A549 (cell line): ENCODE measurements at regions not wholly inside any gene's neighbourhood (a gene's known extent, or its start where the extent isn't known, plus 50 kb on each side); places are given as distances from the start of the nearest gene placed in this dataset.

Experiments used
- ATAC-seq, 2 experiments: fragments of 200-7000 bp in 1 of 2; fragments of >200 bp in 1 of 2; cut with Nextera tagmentation in 1 of 2; cut with Tn5 transposase in 1 of 2; 3 replicates each; pipeline versions ENCODE4 v1.8.0 to v1.9.1; 2018 to 2020; ENCODE audit warnings: mild to moderate bottlenecking in 1 of 2, moderate library complexity in 1 of 2
- CTCF ChIA-PET: fragments of 300-600 bp; sonication (Branson Sonifier 250); formaldehyde crosslinking; extraction: SDS; loops from one replicate; lab custom pipeline; 2021; ENCODE audit warnings: antibody characterized with exemption, inconsistent platforms; lab: Yijun Ruan, JAX
- POLR2A ChIA-PET: fragments of 350-600 bp; formaldehyde crosslinking; extraction: SDS; loops from one replicate; lab custom pipeline; 2021; ENCODE audit warnings: antibody characterized with exemption, inconsistent platforms; lab: Yijun Ruan, JAX
- DNase-seq, 2 experiments: peaks; one replicate each; pipeline versions ENCODE4 v3.0.0 to v3.0.0-alpha.2; 2011 to 2016; ENCODE audit warnings: low read depth in 1 of 2, low spot score in 1 of 2
- FAIRE-seq: peaks from 2 replicates; lab custom pipeline; 2011; peaks lifted over from hg19 to GRCh38; lab: Jason Lieb, UNC
- H3K27ac ChIP-seq, 2 experiments: fragments of >200 bp; sonication (Bioruptor Twin); formaldehyde crosslinking; 3 replicates each; pipeline ENCODE4 v1.5.1; 2016 to 2017
- H3K4me1 ChIP-seq: fragments of >200 bp; sonication (Bioruptor Twin); formaldehyde crosslinking; 3 replicates; pipeline ENCODE4 v1.6.1; 2016
- H3K4me2 ChIP-seq: fragments of >200 bp; sonication (Bioruptor Twin); formaldehyde crosslinking; 3 replicates; pipeline ENCODE4 v1.6.1; 2016
- H3K4me3 ChIP-seq: fragments of >200 bp; sonication (Bioruptor Twin); formaldehyde crosslinking; 3 replicates; pipeline ENCODE4 v1.5.1; 2016
- H3K9me3 ChIP-seq: fragments of >200 bp; sonication (Bioruptor Twin); formaldehyde crosslinking; 3 replicates; pipeline ENCODE4 v1.6.1; 2016
- BCL3 ChIP-seq: fragments of >200 bp; sonication (Bioruptor Twin); formaldehyde crosslinking; IDR thresholded peaks from 3 replicates; pipeline ENCODE4 v1.6.1; 2016
- BHLHE40 ChIP-seq: IDR thresholded peaks from 2 replicates; pipeline ENCODE4 v1.6.1; 2012; ENCODE audit warnings: low read depth, low read length, inconsistent platforms
- CBX2 ChIP-seq: fragments of 200-600 bp; sonication (generic); IDR thresholded peaks from 2 replicates; pipeline ENCODE4 v1.6.1; 2016; ENCODE audit warnings: low read depth, mild to moderate bottlenecking, borderline replicate concordance
- CBX8 ChIP-seq: fragments of 200-600 bp; sonication (generic); IDR thresholded peaks from 2 replicates; pipeline ENCODE4 v1.6.1; 2016
- CEBPB ChIP-seq, 2 experiments: fragments of >200 bp in 1 of 2; sonication (Bioruptor Twin) in 1 of 2; formaldehyde crosslinking in 1 of 2; IDR thresholded peaks; 2 replicates each; pipeline ENCODE4 v1.6.1; 2012 to 2016
- CHD2 ChIP-seq: fragments of 150-350 bp; IDR thresholded peaks from 2 replicates; pipeline ENCODE4 v1.6.1; 2014; ENCODE audit warnings: low read length; ENCODE audit not compliant: partially characterized antibody
- EHF ChIP-seq: fragments of 250-450 bp; sonication (Bioruptor Pico); IDR thresholded peaks from 2 replicates; pipeline ENCODE4 v1.5.0; 2020; ENCODE audit warnings: mild to moderate bottlenecking
- ELK1 ChIP-seq: fragments of 150-350 bp; IDR thresholded peaks from 2 replicates; pipeline ENCODE4 v1.6.1; 2014; ENCODE audit warnings: low read depth, mild to moderate bottlenecking, low read length
- FOSB ChIP-seq: fragments of 250-450 bp; sonication (Bioruptor Pico); IDR thresholded peaks from 2 replicates; pipeline ENCODE4 v1.5.0; 2020; ENCODE audit warnings: mild to moderate bottlenecking, moderate library complexity
- FOSL2 ChIP-seq, 2 experiments: fragments of 450-650 bp in 1 of 2; fragments of >200 bp in 1 of 2; sonication (Bioruptor Twin) in 1 of 2; formaldehyde crosslinking; IDR thresholded peaks; 2 replicates each; pipeline versions ENCODE4 v1.5.0 to v1.6.1; 2016 to 2020; ENCODE audit warnings: mild to moderate bottlenecking in 1 of 2, moderate library complexity in 1 of 2
- GATA3 ChIP-seq: IDR thresholded peaks from 2 replicates; pipeline ENCODE4 v1.6.1; 2012; ENCODE audit warnings: borderline replicate concordance
- HDAC2 ChIP-seq: fragments of 200-600 bp; sonication (generic); IDR thresholded peaks from 2 replicates; pipeline ENCODE4 v1.6.1; 2016
- HOXA7 ChIP-seq: fragments of 250-450 bp; sonication (Bioruptor Pico); IDR thresholded peaks from 2 replicates; pipeline ENCODE4 v1.5.0; 2020; ENCODE audit warnings: mild to moderate bottlenecking, moderate library complexity
- JUNB ChIP-seq: fragments of >200 bp; sonication (Bioruptor Twin); formaldehyde crosslinking; IDR thresholded peaks from 2 replicates; pipeline ENCODE4 v1.6.1; 2016
- KDM1A ChIP-seq: fragments of 200-600 bp; sonication (generic); IDR thresholded peaks from 2 replicates; pipeline ENCODE4 v1.6.1; 2016; ENCODE audit warnings: low read depth, mild to moderate bottlenecking
- MAZ ChIP-seq: fragments of 150-350 bp; IDR thresholded peaks from 2 replicates; pipeline ENCODE4 v1.6.1; 2014; ENCODE audit warnings: antibody characterized with exemption, low read depth, low read length, borderline replicate concordance
- NFE2L2 ChIP-seq: fragments of 150-350 bp; conservative IDR thresholded peaks from 2 replicates; pipeline ENCODE4 v1.6.1; 2014; ENCODE audit warnings: low read length
- NR3C1 ChIP-seq: fragments of >200 bp; sonication (Bioruptor Twin); formaldehyde crosslinking; IDR thresholded peaks from 3 replicates; pipeline ENCODE4 v1.6.1; 2017
- PBX3 ChIP-seq: IDR thresholded peaks from 2 replicates; pipeline ENCODE4 v1.6.1; 2012
- RARB ChIP-seq: fragments of 250-450 bp; sonication (Bioruptor Pico); IDR thresholded peaks from 2 replicates; pipeline ENCODE4 v1.8.0; 2021; ENCODE audit warnings: mild to moderate bottlenecking, moderate library complexity
- RCOR1 ChIP-seq: fragments of 150-350 bp; IDR thresholded peaks from 2 replicates; pipeline ENCODE4 v1.6.1; 2014; ENCODE audit warnings: antibody characterized with exemption, low read length, low read depth
- RNF2 ChIP-seq: fragments of 200-600 bp; sonication (generic); IDR thresholded peaks from 2 replicates; pipeline ENCODE4 v1.6.1; 2016; ENCODE audit warnings: low read depth, mild to moderate bottlenecking, antibody characterized with exemption, moderate library complexity, borderline replicate concordance
- TFCP2L1 ChIP-seq: fragments of 250-450 bp; sonication (Bioruptor Pico); IDR thresholded peaks from 2 replicates; pipeline ENCODE4 v1.5.0; 2021; ENCODE audit warnings: mild to moderate bottlenecking
- USF2 ChIP-seq: fragments of 450-650 bp; IDR thresholded peaks from 2 replicates; pipeline ENCODE4 v1.6.1; 2014; ENCODE audit warnings: antibody characterized with exemption
- ZC3H11A ChIP-seq: fragments of 450-650 bp; IDR thresholded peaks from 2 replicates; pipeline ENCODE4 v1.6.1; 2014; ENCODE audit warnings: antibody characterized with exemption, mild to moderate bottlenecking
- WGBS: methylation state at CpG from one replicate; pipeline ENCODE4 v1.1.6; 2017; ENCODE audit errors: missing lambda C conversion rate; 5-methylcytosine and 5-hydroxymethylcytosine counted together

- TF ChIP-seq RNF2 (no peak), HDAC2 (no peak), ELK1 (no peak), BHLHE40 (no peak), BCL3 (no peak), CBX2 (no peak), RCOR1 (no peak), FOSB (CRISPR knock-in tag) (no peak)
Observed at GRCh38 chr6:165936096-165936495, 231.6 kb downstream of the TBXT start (continued).

- FAIRE-seq (no peak), ATAC-seq (peak; percentile 44 to 45; a peak in 4 of 6 replicates), DNase-seq (no peak)
- Histone ChIP-seq H3K27ac (no peak overlapping the region), H3K4me1 (peaks cover 19% of the 10 kb centered on the region; the same call in 2 of the 3 replicates), H3K4me2 (no peak overlapping the region), H3K9me3 (no peaks in the 10 kb centered on the region), H3K4me3 (no peak overlapping the region)
- TF ChIP-seq JUNB (no peak), NR3C1 (no peak), HOXA7 (no peak), FOSL2 (IDR thresholded peaks at IDR 0.05) (no peak), FOSL2 (CRISPR knock-in tag; IDR thresholded peaks at IDR 0.05) (no peak), EHF (CRISPR knock-in tag) (no peak)
- WGBS, result 86% methylated on average over 9 of the region's 9 CpGs
- CTCF ChIA-PET, result interaction anchor here (0.8 to 1.0 kb wide), 2 partner anchors 10 to 165 kb away, joined by 3 to 4 read pairs; no protein-coding TSS in a partner anchor
- POLR2A ChIA-PET, result interaction anchor here (0.5 kb wide), 1 partner anchor 1021 kb away, joined by 3 read pairs; no protein-coding TSS in a partner anchor
Observed at GRCh38 chr6:165931675-165932074, 236.0 kb downstream of the TBXT start.

GRCh38 chr6:165930668-165931214, 236.9 kb downstream of the TBXT start:
- FAIRE-seq (no peak), DNase-seq (no peak), ATAC-seq (no peak)
- TF ChIP-seq RARB, result no peak
- no peak for TF ChIP-seq BHLHE40
- no peak for TF ChIP-seq RCOR1
- no peak for TF ChIP-seq ELK1
- no peak for TF ChIP-seq PBX3
- no peak for TF ChIP-seq ZC3H11A
- no peak for TF ChIP-seq MAZ
- no peak for TF ChIP-seq CBX8
- no peak for TF ChIP-seq KDM1A
- TF ChIP-seq USF2, result no peak
- no peak for TF ChIP-seq NFE2L2
- no peak for TF ChIP-seq GATA3
- no peak for TF ChIP-seq CHD2
- TF ChIP-seq CEBPB (IDR thresholded peaks at IDR 0.05), result no peak
- no peak for TF ChIP-seq TFCP2L1 (CRISPR knock-in tag)
- TF ChIP-seq RNF2, result no peak
- Histone ChIP-seq H3K27ac (no peak overlapping the region), H3K9me3 (no peaks in the 10 kb centered on the region), H3K4me2 (no peak overlapping the region), H3K4me1 (peaks cover 14% of the 10 kb centered on the region; the same call in 2 of the 3 replicates), H3K4me3 (no peak overlapping the region)
- 96% methylated on average over 18 of the region's 18 CpGs for WGBS
- ChIA-PET CTCF (no interaction called here), POLR2A (no interaction called here)
